Inferior parietal cortex (tissue), 1 donor: ENCODE measurements at regions not wholly inside any gene's neighbourhood (a gene's known extent, or its start where the extent isn't known, plus 50 kb on each side); places are given as distances from the start of the nearest gene placed in this dataset.
A peak's percentile ranks its signal among the peaks of the same experiment; 100 is the strongest.
"Not testable (repeated sequence)": the region's sequence is repeated elsewhere in the genome, so short reads cannot be mapped to it uniquely, and the experiment has no call there.

Experiments used
- DNase-seq: peaks from one replicate; pipeline ENCODE4 v3.0.0-alpha.2; 2016; ENCODE audit errors: extremely low spot score

DNA sequence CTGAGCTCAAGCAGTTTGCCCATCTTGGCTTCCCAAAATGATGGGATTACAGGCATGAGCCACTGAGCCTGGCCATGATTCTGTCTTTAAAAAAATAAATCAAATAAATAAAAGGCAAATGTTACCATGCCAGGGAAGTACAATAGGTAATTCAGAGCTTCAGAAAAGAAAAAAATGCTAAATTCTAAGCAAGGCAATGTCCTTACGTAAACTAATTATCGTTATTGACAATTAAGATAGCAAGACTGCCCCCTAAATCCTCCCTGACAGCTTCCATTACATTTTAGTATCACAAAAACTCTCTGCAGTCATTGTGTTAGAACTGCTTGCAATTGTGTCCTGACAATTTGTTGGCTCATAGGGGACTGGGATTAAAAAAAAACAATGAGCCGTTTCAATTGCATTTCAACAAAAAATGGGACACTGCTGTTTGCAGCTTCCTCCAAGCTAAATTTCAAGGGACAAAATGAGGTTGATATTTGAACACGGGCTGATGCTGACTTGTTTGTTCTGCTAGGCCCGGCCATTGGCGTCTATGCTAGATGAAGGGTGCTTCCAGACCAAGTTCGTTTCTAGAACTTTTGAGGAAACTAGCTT lies 88.9 kb downstream of the MOGAT1 start:
- peak; percentile 43 for DNase-seq

DNA sequence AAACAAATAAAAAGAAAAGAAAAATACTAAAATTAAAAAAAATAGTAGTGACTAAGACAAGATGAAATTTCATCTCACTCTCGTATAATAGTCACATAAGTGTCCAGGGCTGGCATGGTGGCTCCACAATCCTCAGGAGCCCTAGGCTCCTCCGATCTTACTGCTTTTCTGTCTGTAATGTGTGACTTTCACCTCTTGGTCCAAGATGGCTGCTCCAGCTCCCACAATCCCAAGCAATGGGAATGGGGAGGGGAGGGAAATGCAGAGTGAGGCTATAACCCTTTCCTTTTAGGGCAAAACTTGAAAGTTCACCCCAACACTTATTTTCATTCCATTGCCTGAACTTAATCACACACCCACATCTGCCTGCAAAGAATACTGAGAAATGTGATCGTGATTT lies 90.4 kb downstream of the MOGAT1 start:
- DNase-seq = no peak

DNA sequence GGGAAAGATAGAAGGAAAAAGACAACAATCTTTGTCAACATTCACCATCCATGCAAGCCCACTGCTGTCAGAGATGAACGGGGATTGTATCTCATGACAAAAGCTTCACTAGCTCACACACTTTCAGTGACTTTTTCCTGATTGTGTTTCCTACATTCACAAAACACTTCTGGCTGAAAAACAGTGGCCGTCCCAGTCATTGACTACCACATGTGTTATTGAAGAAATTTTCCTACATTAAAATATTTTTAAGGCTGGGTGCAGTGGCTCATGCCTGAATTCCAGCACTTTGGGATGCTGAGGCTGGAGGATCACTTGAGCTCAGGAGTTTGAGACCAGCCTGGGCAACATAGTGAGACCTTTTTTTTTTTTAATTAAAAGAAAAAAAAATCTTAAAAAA lies 90.9 kb downstream of the MOGAT1 start:
- DNase-seq = no peak

DNA sequence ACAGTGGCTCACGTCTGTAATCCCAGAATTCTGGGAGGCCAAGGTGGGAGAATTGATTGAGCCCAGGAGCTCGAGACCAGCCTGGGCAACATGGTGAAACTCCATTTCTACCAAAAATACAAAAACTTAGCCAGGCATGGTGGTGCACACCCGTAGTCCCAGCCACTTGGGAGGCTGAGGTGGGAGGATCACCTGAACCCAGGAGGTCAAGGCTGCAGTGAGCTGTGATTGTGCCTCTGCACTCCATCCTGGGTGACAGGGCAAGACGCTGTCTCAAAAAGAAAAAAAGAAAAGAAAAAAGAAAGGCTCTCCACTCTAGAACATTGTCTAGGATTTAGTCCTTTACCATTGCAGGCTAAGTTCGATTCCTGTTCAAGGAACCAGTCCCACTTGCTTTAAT lies 94.4 kb downstream of the MOGAT1 start:
- not testable (repeated sequence) for DNase-seq

DNA sequence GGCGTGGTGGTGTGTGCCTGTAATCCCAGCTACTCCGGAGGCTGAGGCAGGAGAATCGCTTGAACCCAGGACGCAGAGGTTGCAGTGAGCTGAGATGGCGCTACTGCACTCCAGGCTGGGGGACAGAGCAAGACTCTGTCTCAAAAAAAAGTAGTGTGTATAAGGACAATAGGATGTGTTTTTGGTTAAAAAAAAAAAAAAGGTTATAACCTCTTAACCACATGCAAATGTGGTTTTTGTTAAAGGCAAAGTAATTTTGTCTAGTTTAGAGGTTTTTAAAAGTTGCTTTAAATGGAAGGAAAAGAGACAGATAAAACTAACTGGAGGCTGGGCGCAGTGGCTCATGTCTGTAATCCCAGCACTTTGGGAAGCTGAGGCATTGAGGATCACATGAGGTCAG lies 92.8 kb upstream of the ACSL3 start:
- DNase-seq = not testable (repeated sequence)

DNA sequence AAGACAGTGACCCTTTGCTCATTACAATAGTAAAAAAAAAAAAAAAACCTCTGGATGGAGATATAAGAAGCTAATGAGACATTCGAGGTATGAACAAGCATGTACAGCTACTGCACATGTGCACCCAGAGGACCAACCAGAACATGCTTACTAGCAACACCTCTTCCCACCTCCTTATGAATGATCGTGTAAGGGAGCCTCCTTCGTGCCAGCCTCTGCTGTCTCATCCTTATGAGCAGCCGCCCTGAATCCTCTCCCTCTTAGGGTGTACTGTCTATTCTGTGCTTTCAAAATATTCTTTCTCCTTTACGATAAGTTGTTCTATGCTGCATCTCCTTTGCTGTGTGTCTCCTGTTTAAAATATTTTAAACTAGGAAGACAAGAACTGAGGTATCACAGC lies 91.4 kb upstream of the ACSL3 start:
- DNase-seq = no peak

DNA sequence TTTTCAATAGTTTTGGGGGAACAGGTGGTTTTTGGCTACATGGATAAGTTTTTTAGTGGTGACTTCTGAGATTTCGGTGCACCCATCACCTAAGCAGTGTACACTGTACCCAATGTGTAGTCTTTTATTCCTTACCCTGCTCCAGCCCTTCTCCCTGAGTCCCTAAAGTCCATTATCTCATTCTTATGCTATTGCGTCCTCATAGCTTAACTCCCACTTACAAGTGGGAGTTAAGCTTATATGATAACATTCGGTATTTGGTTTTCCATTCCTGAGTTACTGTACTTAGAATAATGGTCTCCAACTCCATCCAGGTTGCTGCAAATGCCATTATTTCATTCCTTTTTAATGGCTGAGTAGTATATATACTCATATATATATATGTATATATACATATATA lies 90.9 kb upstream of the ACSL3 start:
- no peak for DNase-seq

DNA sequence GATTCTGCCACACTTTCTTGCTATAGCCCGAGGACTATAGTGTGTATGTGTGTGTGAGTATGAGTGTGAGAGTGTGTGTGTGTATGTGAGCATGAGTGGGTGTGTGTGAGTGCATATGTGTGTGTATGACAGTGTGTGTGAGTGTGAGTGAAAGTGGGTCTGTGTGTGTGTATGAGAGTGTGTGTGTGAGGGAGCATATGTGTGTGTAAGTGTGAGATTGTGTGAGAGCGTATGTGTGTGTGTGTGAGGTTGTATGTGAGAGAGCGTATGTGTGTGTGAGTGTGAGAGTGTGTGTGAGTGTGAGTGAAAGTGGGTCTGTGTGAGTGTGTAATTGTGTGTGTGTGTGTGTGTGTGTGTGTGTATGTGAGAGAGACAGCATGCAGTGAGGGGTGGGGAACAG lies 89.0 kb upstream of the ACSL3 start:
- no peak for DNase-seq

DNA sequence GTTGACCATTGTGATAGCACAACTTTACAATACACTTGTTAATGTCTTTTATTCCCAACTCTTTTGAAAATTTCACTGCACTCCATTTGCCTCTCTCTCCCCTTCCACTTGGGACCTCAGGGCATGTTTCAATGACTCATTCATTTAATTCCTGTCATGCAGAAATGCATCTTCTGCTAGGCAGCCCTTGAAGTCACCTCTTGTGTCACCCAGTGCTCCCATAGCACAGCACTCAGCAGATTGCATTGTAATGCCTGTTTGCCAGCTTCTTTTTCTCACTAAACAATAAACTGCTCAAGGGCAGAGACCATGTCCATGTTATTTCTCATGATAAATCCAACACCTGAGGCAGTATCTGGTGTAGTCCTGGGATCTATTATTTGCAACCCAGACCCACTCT lies 85.9 kb upstream of the ACSL3 start:
- DNase-seq = no peak

DNA sequence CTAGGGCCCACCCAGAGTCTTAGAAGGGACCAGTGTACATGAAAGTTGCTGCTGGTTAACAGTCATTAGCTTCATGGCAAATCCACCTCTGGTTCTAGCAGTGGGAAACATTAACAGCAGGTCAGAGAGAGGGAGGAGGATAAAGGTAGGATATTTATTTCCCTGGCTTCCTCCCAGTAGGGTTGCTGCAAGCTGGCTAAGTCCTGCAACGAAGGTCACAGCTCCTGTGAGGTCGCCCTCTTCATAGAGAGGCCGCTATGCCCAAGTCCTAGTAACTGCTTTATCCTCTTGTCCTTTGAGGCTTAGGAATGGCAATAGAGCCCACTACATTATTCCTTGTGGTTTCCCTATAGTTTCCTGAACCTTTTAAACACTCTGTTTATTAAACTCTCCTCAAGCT lies 84.0 kb upstream of the ACSL3 start:
- no peak for DNase-seq

DNA sequence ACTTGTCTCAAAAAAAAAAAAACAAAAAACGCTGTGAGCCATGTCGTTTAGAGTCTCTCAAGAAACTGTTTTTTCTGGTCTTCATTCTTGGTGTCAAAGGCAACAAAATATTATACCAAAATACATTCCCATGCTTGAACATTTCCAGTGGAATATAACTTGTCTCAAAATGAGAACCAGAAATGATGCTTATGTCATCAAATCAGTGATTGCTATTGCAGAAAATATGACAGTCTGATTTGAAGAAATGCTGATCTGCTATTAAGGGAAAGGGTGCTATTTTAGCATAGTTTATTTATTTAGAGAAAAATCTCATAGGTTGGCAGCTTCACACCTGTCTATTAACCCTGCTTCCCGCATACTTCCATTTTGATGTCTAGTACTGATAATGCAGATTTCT lies 82.4 kb upstream of the ACSL3 start:
- no peak for DNase-seq

DNA sequence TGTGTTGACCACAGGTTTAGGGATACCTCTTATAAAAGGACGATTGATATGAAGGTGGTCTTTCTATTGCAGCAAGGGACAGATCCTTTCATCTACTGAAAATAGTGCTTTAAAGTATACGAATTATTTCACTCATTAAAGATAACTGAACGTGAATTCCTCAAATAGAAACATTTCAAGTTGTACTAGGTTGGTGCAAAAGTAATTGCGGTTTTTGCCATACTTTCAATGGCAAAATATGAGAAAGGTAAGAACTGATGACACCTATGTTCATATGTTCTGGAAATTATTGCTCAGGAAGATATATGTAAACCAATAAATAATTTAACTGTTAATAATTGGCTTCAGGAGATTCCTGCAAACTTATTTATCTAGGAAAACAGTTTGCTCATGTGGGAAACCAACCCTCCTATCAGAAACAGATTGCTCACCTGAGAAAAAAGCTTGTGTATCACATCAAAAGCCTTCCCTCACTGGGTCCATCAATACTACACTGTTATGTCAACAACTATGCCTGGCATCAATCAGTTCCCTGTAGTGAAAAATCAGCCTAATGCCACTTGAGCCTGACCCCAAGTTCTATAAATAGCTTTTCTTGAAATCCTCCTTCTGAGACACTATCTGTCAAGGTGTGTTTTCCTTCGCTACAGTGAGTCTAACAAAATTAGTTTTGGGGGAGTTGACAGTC lies 81.5 kb upstream of the ACSL3 start:
- DNase-seq = no peak

DNA sequence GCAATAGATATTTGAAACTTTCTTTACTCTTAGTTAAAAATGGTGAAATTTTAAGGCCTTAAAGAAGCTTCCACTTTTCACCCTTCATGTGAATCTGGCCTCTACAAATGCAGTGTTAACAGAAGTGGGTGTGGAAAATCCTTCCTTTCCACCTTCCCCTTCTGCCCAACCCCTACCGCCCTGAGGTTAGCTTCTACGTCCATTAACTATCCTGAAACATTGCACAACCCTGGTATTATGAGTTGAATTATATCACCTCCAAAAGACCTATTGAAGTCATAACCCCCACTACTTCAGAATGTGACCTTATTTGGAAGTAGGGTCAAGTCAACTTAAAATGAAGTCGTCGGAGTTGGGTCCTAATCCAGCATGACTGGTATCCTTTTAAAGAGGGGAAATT lies 80.8 kb upstream of the ACSL3 start:
- DNase-seq = no peak

DNA sequence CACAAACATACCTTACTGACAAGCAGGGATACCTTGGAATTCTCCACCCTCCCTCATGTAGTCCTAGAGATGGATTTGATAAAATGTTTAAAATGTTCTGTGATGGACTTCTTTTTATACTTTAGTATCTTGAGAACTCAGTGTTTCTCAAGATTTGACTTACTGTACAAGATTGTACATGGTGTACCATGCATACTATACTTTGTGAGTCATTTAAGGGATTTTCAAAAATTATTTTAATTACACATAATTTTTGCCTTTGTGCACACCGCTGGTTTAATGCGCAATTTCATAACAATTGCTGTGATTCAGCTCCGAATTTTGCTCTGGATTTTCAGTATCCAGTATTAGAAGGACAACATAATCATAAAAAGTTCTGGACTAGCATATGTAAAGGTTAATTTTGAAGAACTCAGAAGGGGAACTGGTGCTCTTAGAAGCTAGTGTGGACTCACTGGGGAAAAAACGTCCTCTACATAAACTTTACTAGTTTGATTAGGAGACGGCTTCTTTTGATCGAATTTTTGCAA lies 78.6 kb upstream of the ACSL3 start:
- no peak for DNase-seq

DNA sequence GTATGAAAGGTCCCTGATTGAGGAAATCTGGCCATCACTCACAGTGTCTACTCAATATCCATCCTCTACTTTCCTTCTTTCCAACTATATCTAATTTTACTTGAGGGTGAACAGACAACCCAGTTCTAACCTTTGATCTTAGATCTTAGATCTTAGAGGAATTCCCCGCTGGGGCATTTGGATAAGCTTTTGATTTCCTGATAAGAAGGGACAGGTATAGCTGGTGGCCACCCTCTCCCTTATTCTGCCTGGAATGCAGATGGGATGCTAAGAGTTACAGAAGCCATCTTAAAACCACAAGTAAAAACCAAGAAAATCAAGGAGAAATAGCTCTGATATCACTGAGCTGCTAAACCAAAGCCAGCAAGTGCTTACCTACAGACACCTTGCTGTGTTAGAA lies 77.2 kb upstream of the ACSL3 start:
- no peak for DNase-seq

DNA sequence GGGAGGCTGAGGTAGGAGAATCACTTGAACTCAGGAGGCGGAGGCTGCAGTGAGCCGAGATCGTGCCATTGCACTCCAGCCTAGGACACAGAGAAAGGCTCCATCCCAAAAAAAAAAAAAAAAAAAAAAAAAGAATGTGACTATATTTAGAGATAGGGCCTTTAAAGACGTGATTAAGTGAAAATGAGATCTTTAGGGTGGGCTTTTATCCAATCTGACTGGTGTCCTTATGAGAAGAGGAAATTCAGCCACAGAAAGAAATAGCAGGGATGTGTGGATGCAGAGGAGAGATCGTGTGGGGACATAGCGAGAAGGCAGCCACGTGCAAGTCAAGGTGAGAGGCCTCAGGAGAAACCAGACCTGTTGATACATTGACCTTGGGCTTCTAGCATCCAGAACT lies 69.9 kb upstream of the ACSL3 start:
- DNase-seq = no peak

DNA sequence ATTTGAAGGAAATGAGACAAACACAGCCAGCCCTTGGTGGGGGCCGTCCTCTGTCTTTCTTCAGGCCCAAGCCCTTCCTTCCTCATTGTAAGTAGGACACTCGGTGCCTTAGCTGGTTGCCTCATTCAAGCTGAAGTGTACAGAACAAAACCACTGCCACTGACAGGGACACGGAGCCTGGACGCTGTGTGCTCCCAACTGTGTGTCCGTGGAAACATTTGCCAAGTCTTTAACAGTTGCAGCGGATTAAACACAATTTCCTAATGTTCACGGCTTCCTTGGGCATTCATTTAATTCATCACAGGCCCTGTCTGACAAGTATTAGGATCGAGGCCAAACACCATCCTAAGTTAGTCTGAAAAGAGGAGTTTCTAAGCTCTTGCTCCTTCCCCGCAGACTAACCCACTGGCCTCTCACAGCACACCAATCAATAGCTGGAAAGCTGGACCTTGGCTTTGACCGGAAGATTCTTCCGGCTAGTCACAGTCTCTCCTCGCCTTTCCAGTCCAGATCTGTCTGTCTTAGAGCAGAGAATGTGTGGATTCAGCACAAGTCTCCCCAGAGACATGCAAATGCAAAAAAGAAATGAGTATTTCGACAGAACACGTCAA lies 68.7 kb upstream of the ACSL3 start:
- peak; percentile 27 for DNase-seq

DNA sequence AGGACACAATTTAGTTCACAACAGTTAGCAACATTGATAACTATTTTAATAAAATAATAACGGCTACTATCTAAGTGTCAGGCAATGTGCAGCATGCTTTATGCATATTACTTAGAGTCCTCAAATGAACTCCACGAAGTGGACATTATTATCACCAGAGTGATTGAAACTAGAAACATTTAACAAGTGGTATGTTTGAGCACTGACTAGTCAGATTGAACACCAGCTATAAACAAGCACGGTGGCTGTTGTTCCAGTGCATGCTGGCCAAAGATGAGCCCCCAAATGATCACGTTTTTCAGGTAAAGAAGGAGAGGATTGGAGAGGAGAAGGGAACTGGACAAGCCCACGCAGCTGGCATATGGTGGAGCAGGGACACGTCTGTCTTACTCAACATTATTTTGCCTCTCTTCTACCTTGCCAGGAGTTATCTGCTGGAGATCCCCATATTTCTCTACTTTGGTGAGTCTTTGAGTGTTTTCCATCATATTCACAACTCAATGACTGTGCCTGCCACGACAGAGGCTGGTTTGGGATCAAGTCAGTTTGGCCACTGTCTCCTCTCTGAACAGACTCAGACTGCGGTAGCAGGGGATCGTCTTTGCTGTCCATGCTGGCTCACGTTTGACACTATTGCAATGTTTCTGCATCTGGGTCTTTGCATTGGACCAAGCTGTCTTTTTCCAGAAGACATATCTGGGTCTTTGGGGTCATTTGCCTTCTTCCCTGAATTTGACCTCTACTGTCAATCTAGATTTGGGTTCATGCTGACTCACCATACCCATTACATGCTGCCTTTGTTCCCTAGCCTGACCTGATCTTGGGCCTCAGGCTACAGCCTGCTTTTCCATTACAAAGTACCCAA lies 66.0 kb upstream of the ACSL3 start:
- no peak for DNase-seq

DNA sequence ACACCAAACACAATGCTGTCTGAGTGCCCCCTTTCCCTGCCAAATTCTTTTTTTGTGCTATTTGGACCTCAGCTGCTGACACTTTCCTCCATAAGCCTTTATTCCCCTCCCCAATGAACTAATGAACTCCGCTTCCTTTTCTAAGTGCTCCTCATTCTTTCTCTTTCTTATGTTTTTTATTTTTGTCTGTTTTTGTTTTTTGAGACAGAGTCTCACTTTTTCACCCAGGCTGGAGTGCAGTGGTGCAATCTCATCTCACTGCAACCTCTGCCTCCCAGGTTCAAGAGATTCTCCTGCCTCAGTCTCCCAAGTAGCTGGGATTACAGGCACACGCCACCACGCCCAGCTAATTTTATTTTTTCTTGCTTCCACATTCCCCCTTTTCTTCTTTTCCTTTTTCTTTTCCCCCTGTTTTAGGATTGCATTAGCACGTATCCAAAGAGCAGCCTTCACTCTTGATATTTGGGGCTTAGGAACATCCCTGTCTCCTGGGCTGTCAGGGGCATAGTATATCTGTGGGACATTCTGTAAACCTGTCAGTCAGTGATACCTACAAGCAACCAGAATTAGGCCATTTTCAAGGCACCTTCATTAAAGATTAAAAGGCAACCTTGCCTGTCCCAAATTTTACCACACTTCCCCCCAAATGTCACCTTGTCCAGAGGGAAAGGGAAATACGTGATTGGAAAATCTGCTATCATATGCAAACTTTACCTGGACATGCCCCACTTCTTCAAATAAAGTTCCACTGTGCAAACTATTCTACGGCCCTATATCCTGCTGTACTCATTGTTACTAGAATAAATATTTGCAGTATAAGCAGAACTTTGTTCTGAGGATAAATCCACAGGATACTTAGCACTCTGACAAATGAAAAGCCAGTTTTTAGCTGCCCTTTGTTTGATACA lies 65.1 kb upstream of the ACSL3 start:
- DNase-seq = no peak

DNA sequence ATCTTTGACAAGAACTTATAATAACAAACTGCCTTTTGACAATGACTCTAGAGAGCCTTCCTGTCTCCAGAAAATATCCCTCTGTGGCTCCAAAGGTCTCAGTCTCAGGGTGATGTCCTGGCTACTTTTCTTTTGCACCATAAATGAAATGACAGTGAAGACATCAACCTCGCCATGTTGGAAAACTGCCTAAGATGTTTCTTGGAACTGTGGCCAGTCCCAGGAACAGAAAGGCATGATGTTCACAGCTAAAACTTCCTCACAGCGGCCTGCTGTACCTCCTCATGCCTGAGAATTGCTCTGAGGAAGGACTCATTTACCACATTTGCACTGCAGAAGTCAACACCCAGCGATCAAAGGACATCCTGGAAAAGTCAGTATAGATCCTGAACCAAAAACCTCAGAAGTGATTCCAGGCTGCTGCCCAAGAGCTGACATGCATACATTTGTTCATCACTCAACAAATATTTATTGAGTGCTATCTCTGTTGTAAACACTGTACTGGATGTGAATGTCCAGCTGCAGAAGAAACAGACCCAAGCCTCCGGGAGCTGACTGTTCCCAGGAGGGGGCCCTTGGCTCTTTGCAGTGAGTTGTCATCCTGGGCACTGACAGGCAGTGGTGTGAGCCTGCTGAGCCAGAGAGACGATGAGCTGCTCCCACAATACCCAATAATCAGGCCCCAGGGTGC lies 64.3 kb upstream of the ACSL3 start:
- DNase-seq = no peak

DNA sequence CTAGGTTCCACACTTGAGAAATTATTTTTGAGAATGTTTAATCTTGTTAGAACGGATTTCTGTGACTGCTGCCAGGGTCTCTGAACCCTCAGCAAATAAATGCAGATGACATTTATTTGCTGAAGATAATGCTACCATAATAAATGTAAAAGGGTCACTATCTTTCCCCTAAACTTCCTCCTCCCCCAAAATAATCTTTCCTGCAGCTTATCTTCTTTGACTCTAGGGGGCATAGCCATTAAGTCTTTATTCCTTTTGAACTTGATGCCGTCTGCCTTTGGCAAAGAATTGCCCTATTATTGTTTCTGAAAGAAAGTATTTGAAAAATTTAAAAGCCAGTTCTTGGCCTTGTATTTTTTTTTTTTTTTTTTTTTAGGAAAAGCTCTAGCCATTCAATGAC lies 63.6 kb upstream of the ACSL3 start:
- DNase-seq = no peak
